ENCODE measurements at regions not wholly inside any gene's neighbourhood (a gene's known extent, or its start where the extent isn't known, plus 50 kb on each side); places are given as distances from the start of the nearest gene placed in this dataset.

- peaks cover 0 to 2% of the 10 kb centered on the region in 2 donors for H3K27me3 Mint-ChIP-seq
- peaks cover 37 to 45% of the 10 kb centered on the region in 2 donors for H3K4me1 Mint-ChIP-seq (ENCODE audit: low read depth in 2 of 2)
- no peak for ATAC-seq
- no peak for DNase-seq (ENCODE audit: low spot score)
- no peaks in the 10 kb centered on the region for H3K9me3 Mint-ChIP-seq
- H3K4me3 Mint-ChIP-seq, result no peak overlapping the region
- H3K27ac Mint-ChIP-seq, result no peak overlapping the region
- no peaks in the 10 kb centered on the region for H3K36me3 Mint-ChIP-seq
These were observed 186.1 kb downstream of the KATNAL1 start for GRCh38 chr13:30121244-30121643.

- H3K27ac Mint-ChIP-seq, result peak overlapping the region in 1 of 2 donors; percentile 10
- H3K9me3 Mint-ChIP-seq, result no peaks in the 10 kb centered on the region
- H3K4me1 Mint-ChIP-seq (ENCODE audit: low read depth in 2 of 2), result peaks cover 37 to 45% of the 10 kb centered on the region in 2 donors
- no peaks in the 10 kb centered on the region for H3K36me3 Mint-ChIP-seq
- DNase-seq (ENCODE audit: low spot score) (no peak), ATAC-seq (no peak)
- H3K27me3 Mint-ChIP-seq, result peaks cover 0 to 5% of the 10 kb centered on the region in 2 donors
- H3K4me3 Mint-ChIP-seq, result peak overlapping the region; percentile 53
These were observed 187.1 kb downstream of the KATNAL1 start for GRCh38 chr13:30120133-30120822.

- DNase-seq (ENCODE audit: low spot score) (no peak), ATAC-seq (no peak)
- H3K4me3 Mint-ChIP-seq, result peak overlapping the region; percentile 53
- H3K36me3 Mint-ChIP-seq, result no peaks in the 10 kb centered on the region
- H3K27me3 Mint-ChIP-seq, result peaks cover 0 to 5% of the 10 kb centered on the region in 2 donors
- no peaks in the 10 kb centered on the region for H3K9me3 Mint-ChIP-seq
- peaks cover 40 to 50% of the 10 kb centered on the region in 2 donors for H3K4me1 Mint-ChIP-seq (ENCODE audit: low read depth in 2 of 2)
- H3K27ac Mint-ChIP-seq, result peak overlapping the region in 1 of 2 donors; percentile 10
These were observed 187.9 kb downstream of the KATNAL1 start for GRCh38 chr13:30119476-30119875.

GRCh38 chr13:30116379-30116778, 191.0 kb downstream of the KATNAL1 start:
- Mint-ChIP-seq H3K27me3 (peaks cover 0 to 3% of the 10 kb centered on the region in 2 donors), H3K4me1 (ENCODE audit: low read depth in 2 of 2) (peaks cover 29 to 36% of the 10 kb centered on the region in 2 donors), H3K36me3 (no peaks in the 10 kb centered on the region), H3K4me3 (no peak overlapping the region), H3K9me3 (no peaks in the 10 kb centered on the region), H3K27ac (no peak overlapping the region)
- ATAC-seq (no peak), DNase-seq (ENCODE audit: low spot score) (no peak)

GRCh38 chr13:30115257-30115600, 192.1 kb downstream of the KATNAL1 start:
- peak overlapping the region; percentile 72 for H3K4me3 Mint-ChIP-seq
- ATAC-seq (no peak), DNase-seq (ENCODE audit: low spot score) (no peak)
- peaks cover 18 to 27% of the 10 kb centered on the region in 2 donors for H3K4me1 Mint-ChIP-seq (ENCODE audit: low read depth in 2 of 2)
- H3K27ac Mint-ChIP-seq, result no peak overlapping the region
- H3K36me3 Mint-ChIP-seq, result no peaks in the 10 kb centered on the region
- H3K9me3 Mint-ChIP-seq, result no peaks in the 10 kb centered on the region
- H3K27me3 Mint-ChIP-seq, result peaks cover 0 to 3% of the 10 kb centered on the region in 2 donors

- ATAC-seq, result peak; percentile 94 to 96
- H3K4me1 Mint-ChIP-seq (ENCODE audit: low read depth in 2 of 2), result peaks cover 12 to 22% of the 10 kb centered on the region in 2 donors
- no peaks in the 10 kb centered on the region for H3K36me3 Mint-ChIP-seq
- no peak overlapping the region for H3K27ac Mint-ChIP-seq
- H3K27me3 Mint-ChIP-seq, result peaks cover 0 to 3% of the 10 kb centered on the region in 2 donors
- no peaks in the 10 kb centered on the region for H3K9me3 Mint-ChIP-seq
- peak overlapping the region; percentile 83 for H3K4me3 Mint-ChIP-seq
- peak; percentile 90 for DNase-seq (ENCODE audit: low spot score)
These were observed 192.6 kb downstream of the KATNAL1 start for GRCh38 chr13:30114571-30115256.

GRCh38 chr13:30113983-30114570, 193.3 kb downstream of the KATNAL1 start:
- peaks cover 0 to 3% of the 10 kb centered on the region in 2 donors for H3K27me3 Mint-ChIP-seq
- DNase-seq (ENCODE audit: low spot score) (no peak), ATAC-seq (no peak)
- H3K4me3 Mint-ChIP-seq, result peak overlapping the region; percentile 83
- no peaks in the 10 kb centered on the region for H3K9me3 Mint-ChIP-seq
- no peak overlapping the region for H3K27ac Mint-ChIP-seq
- H3K36me3 Mint-ChIP-seq, result no peaks in the 10 kb centered on the region
- peaks cover 6 to 16% of the 10 kb centered on the region in 2 donors for H3K4me1 Mint-ChIP-seq (ENCODE audit: low read depth in 2 of 2)

GRCh38 chr13:30113551-30113950, 193.8 kb downstream of the KATNAL1 start:
- no peak for DNase-seq (ENCODE audit: low spot score)
- Mint-ChIP-seq H3K4me3 (peak overlapping the region; percentile 8), H3K36me3 (no peaks in the 10 kb centered on the region), H3K27ac (no peak overlapping the region), H3K27me3 (peaks cover 0 to 3% of the 10 kb centered on the region in 2 donors), H3K4me1 (ENCODE audit: low read depth in 2 of 2) (peaks cover 5 to 14% of the 10 kb centered on the region in 2 donors), H3K9me3 (no peaks in the 10 kb centered on the region)
- no peak for ATAC-seq

- no peaks in the 10 kb centered on the region for H3K9me3 Mint-ChIP-seq
- H3K36me3 Mint-ChIP-seq, result no peaks in the 10 kb centered on the region
- peaks cover 0 to 3% of the 10 kb centered on the region in 2 donors for H3K27me3 Mint-ChIP-seq
- no peak overlapping the region for H3K27ac Mint-ChIP-seq
- DNase-seq (ENCODE audit: low spot score) (peak; percentile 82), ATAC-seq (peak; percentile 67 to 76)
- H3K4me1 Mint-ChIP-seq (ENCODE audit: low read depth in 2 of 2), result peaks cover 5 to 11% of the 10 kb centered on the region in 2 donors
- H3K4me3 Mint-ChIP-seq, result peak overlapping the region; percentile 8
These were observed 194.5 kb downstream of the KATNAL1 start for GRCh38 chr13:30112602-30113435.

- Mint-ChIP-seq H3K27ac (no peak overlapping the region), H3K4me1 (ENCODE audit: low read depth in 2 of 2) (peaks cover 5 to 11% of the 10 kb centered on the region in 2 donors), H3K4me3 (no peak overlapping the region), H3K36me3 (no peaks in the 10 kb centered on the region), H3K27me3 (peaks cover 0 to 3% of the 10 kb centered on the region in 2 donors), H3K9me3 (no peaks in the 10 kb centered on the region)
- DNase-seq (ENCODE audit: low spot score) (no peak), ATAC-seq (no peak)
These were observed 195.5 kb downstream of the KATNAL1 start for GRCh38 chr13:30111810-30112209.

- no peaks in the 10 kb centered on the region for H3K9me3 Mint-ChIP-seq
- no peak overlapping the region for H3K4me3 Mint-ChIP-seq
- ATAC-seq (no peak), DNase-seq (ENCODE audit: low spot score) (no peak)
- no peak overlapping the region for H3K27ac Mint-ChIP-seq
- peaks cover 5 to 11% of the 10 kb centered on the region in 2 donors for H3K4me1 Mint-ChIP-seq (ENCODE audit: low read depth in 2 of 2)
- H3K36me3 Mint-ChIP-seq, result no peaks in the 10 kb centered on the region
- no peaks in the 10 kb centered on the region for H3K27me3 Mint-ChIP-seq
These were observed 196.9 kb downstream of the KATNAL1 start for GRCh38 chr13:30110301-30111070.

GRCh38 chr13:30109471-30110135, 197.7 kb downstream of the KATNAL1 start:
- H3K36me3 Mint-ChIP-seq, result no peaks in the 10 kb centered on the region
- peaks cover 0 to 8% of the 10 kb centered on the region in 2 donors for H3K4me1 Mint-ChIP-seq (ENCODE audit: low read depth in 2 of 2)
- H3K27me3 Mint-ChIP-seq, result peaks cover 0 to 6% of the 10 kb centered on the region in 2 donors
- ATAC-seq (no peak), DNase-seq (ENCODE audit: low spot score) (no peak)
- no peaks in the 10 kb centered on the region for H3K9me3 Mint-ChIP-seq
- H3K27ac Mint-ChIP-seq, result no peak overlapping the region
- no peak overlapping the region for H3K4me3 Mint-ChIP-seq

All from natural killer cell treated with Interleukin-12 subunit alpha and Interleukin-12 subunit beta and Interleukin-15 and Interleukin-18, amount 100 ng/mL, for 72 hours (primary cell).